ENCODE measurements at regions not wholly inside any gene's neighbourhood (a gene's known extent, or its start where the extent isn't known, plus 50 kb on each side); places are given as distances from the start of the nearest gene placed in this dataset.

- in situ Hi-C loops (cut with HindIII; ENCODE audit: low pct_unique_long_range_greater_than_20kb, low sequenced_read_pairs): no loop called here
- no peak for DNase-seq (ENCODE audit: low read depth in 1 of 2, low spot score in 1 of 2)
- TF ChIP-seq JUND (IDR thresholded peaks at IDR 0.05; ENCODE audit: low read depth): no peak
Observed at GRCh38 chr17:14474591-14474990, 173.7 kb downstream of the HS3ST3B1 start.

- in situ Hi-C loops (cut with HindIII; ENCODE audit: low pct_unique_long_range_greater_than_20kb, low sequenced_read_pairs): no loop called here
- peak in 1 of 2 experiments; percentile 37 for DNase-seq (ENCODE audit: low read depth in 1 of 2, low spot score in 1 of 2)
Observed at GRCh38 chr17:14471052-14471451, 170.2 kb downstream of the HS3ST3B1 start.

GRCh38 chr17:14470417-14470816, 169.5 kb downstream of the HS3ST3B1 start:
- no peak for DNase-seq (ENCODE audit: low read depth in 1 of 2, low spot score in 1 of 2)
- no peak for TF ChIP-seq JUND (IDR thresholded peaks at IDR 0.05; ENCODE audit: low read depth)
- in situ Hi-C loops (cut with HindIII; ENCODE audit: low pct_unique_long_range_greater_than_20kb, low sequenced_read_pairs): no loop called here

More at GRCh38 chr17:14471052-14471451, 170.2 kb downstream of the HS3ST3B1 start:
- TF ChIP-seq JUND (IDR thresholded peaks at IDR 0.05; ENCODE audit: low read depth): no peak

GRCh38 chr17:14469971-14470370, 169.1 kb downstream of the HS3ST3B1 start:
- in situ Hi-C loops (cut with HindIII; ENCODE audit: low pct_unique_long_range_greater_than_20kb, low sequenced_read_pairs): no loop called here
- no peak for DNase-seq (ENCODE audit: low read depth in 1 of 2, low spot score in 1 of 2)
- no peak for TF ChIP-seq JUND (IDR thresholded peaks at IDR 0.05; ENCODE audit: low read depth)

DNA sequence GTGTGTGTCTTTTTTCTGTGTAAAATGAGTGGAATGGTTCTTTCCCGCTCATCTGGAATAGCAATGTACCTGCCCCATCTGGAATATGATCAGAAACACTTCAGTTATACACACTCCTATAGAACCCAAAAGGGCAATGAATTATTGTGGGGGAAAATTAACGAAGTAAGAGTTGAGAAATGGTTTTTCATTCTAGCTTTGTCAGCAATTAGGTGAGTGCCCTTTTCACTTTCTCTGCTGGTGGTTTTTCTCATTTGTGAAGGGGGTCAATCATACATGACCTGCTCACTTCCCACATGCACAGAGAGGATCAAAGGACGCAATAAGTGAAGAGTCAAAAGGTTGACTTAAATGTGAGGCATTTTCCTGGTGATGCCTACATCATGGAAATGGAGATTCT, 168.0 kb downstream of the HS3ST3B1 start:
- no peak for DNase-seq (ENCODE audit: low read depth in 1 of 2, low spot score in 1 of 2)
- TF ChIP-seq JUND (IDR thresholded peaks at IDR 0.05; ENCODE audit: low read depth): no peak
- in situ Hi-C loops (cut with HindIII; ENCODE audit: low pct_unique_long_range_greater_than_20kb, low sequenced_read_pairs): no loop called here

DNA sequence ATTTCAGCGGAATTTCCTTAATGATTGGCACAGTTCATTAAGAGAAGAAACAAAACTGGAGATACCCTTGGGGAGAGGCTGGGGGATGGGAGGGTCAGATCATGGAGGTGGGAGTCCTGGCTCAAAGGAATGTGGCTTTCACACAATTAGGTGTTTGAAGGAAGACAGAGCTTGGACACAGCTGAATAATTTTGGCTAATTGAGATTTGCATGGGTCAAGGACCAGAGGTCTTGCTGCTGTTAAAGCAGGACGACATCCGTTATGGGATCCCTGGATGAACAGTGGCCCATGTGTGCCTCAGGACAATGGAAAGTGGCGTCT, 160.3 kb downstream of the HS3ST3B1 start:
- no peak for TF ChIP-seq JUND (IDR thresholded peaks at IDR 0.05; ENCODE audit: low read depth)
- in situ Hi-C loops (cut with HindIII; ENCODE audit: low pct_unique_long_range_greater_than_20kb, low sequenced_read_pairs): no loop called here
- no peak for DNase-seq (ENCODE audit: low read depth in 1 of 2, low spot score in 1 of 2)

- TF ChIP-seq JUND (IDR thresholded peaks at IDR 0.05; ENCODE audit: low read depth): no peak
- in situ Hi-C loops (cut with HindIII; ENCODE audit: low pct_unique_long_range_greater_than_20kb, low sequenced_read_pairs): no loop called here
- no peak for DNase-seq (ENCODE audit: low read depth in 1 of 2, low spot score in 1 of 2)
Observed at GRCh38 chr17:14460516-14461226, 159.8 kb downstream of the HS3ST3B1 start.

- TF ChIP-seq JUND (IDR thresholded peaks at IDR 0.05; ENCODE audit: low read depth): no peak
- in situ Hi-C loops (cut with HindIII; ENCODE audit: low pct_unique_long_range_greater_than_20kb, low sequenced_read_pairs): no loop called here
- peak in 1 of 2 experiments; percentile 47 for DNase-seq (ENCODE audit: low read depth in 1 of 2, low spot score in 1 of 2)
Observed at GRCh38 chr17:14459955-14460354, 159.1 kb downstream of the HS3ST3B1 start.

GRCh38 chr17:14458724-14459123, 157.8 kb downstream of the HS3ST3B1 start:
- in situ Hi-C loops (cut with HindIII; ENCODE audit: low pct_unique_long_range_greater_than_20kb, low sequenced_read_pairs): no loop called here
- TF ChIP-seq JUND (IDR thresholded peaks at IDR 0.05; ENCODE audit: low read depth): no peak
- DNase-seq (ENCODE audit: low read depth in 1 of 2, low spot score in 1 of 2): no peak

DNA sequence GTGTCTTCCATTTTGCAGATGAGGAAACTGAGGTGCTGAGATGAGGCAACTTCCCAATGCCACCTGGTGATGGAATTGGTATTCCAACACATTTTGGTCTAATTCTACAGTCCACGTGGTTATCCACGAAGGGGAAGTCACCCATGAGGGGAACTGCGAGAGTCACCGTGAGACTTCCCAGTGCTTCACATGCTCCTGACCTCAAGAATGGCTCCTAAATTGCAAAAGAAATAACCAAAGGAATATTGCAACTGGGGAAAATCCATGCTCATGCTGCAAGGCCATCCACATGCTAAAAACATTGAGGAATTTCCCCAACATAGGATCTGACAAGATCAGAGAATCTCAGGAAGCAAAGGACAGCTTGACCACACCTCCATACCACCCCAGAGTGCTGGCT, 153.9 kb downstream of the HS3ST3B1 start:
- in situ Hi-C loops (cut with HindIII; ENCODE audit: low pct_unique_long_range_greater_than_20kb, low sequenced_read_pairs): no loop called here
- TF ChIP-seq JUND (IDR thresholded peaks at IDR 0.05; ENCODE audit: low read depth): no peak
- no peak for DNase-seq (ENCODE audit: low read depth in 1 of 2, low spot score in 1 of 2)

DNA sequence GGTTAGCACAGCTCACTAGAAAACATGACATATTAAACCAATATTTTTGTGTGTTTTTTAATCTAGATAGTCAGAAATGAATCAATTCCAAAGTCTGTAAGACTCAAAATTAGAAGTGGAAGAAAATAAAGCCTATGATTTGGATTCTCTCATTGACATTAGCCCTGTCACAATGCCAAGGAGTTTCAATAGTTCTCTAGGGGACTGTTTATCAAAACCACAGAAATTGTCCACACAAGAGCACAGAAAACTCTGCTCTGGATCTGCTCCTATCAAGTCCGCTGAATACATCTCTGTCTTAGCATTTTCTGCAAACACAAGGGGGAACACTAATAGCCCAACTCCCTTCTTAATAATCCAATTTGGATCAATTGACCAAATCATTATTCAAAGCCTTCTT, 152.0 kb downstream of the HS3ST3B1 start:
- in situ Hi-C loops (cut with HindIII; ENCODE audit: low pct_unique_long_range_greater_than_20kb, low sequenced_read_pairs): no loop called here
- TF ChIP-seq JUND (IDR thresholded peaks at IDR 0.05; ENCODE audit: low read depth): no peak
- no peak for DNase-seq (ENCODE audit: low read depth in 1 of 2, low spot score in 1 of 2)

DNA sequence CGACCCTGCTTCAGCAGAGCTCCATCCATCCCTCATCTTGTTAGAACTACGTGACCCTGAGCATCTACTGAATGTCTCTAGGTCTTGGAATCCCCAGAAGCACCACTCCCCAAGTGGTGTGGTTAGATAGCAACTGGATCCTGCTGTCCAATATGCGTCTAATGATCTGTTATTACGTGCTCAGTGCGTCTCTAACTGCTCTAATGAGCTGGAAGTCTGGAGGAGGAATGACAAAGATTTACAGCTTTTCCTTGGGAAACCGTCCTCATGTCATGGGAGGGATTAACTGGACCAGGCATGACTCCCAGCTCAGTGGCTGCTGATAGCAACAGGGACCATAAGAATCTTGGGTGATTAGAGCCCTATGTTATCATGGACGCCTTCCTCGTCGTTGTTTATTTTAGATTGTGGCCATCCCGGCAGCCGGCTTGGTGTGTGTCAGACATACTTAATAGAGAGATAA, 150.9 kb downstream of the HS3ST3B1 start:
- TF ChIP-seq JUND (IDR thresholded peaks at IDR 0.05; ENCODE audit: low read depth): no peak
- DNase-seq (ENCODE audit: low read depth in 1 of 2, low spot score in 1 of 2): no peak
- in situ Hi-C loops (cut with HindIII; ENCODE audit: low pct_unique_long_range_greater_than_20kb, low sequenced_read_pairs): no loop called here

GRCh38 chr17:14448818-14449217, 147.9 kb downstream of the HS3ST3B1 start:
- in situ Hi-C loops (cut with HindIII; ENCODE audit: low pct_unique_long_range_greater_than_20kb, low sequenced_read_pairs): no loop called here
- TF ChIP-seq JUND (IDR thresholded peaks at IDR 0.05; ENCODE audit: low read depth): no peak
- DNase-seq (ENCODE audit: low read depth in 1 of 2, low spot score in 1 of 2): peak in 1 of 2 experiments; percentile 49

DNA sequence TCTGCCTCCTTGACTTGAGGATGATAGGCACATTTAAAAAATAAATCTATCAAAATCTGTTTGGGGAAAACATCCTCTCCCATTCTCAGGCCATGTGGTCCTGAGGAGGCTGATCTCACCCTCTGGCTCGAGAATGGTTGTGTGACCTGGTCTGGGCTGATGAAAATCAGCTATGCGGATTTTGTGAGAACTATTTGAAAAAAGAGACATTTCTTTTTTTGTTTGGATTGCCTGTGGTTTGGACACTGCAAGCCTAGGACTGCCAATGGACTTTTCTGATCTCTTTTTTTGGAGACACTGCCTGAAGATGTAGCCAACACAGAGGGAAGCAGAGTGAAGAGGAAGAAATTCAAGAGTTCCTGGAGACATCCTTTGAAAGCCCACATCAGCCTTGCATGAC, 145.9 kb downstream of the HS3ST3B1 start:
- in situ Hi-C loops (cut with HindIII; ENCODE audit: low pct_unique_long_range_greater_than_20kb, low sequenced_read_pairs): no loop called here
- no peak for DNase-seq (ENCODE audit: low read depth in 1 of 2, low spot score in 1 of 2)
- TF ChIP-seq JUND (IDR thresholded peaks at IDR 0.05; ENCODE audit: low read depth): no peak
